ENCODE measurements at regions not wholly inside any gene's neighbourhood (a gene's known extent, or its start where the extent isn't known, plus 50 kb on each side); places are given as distances from the start of the nearest gene placed in this dataset.

DNA sequence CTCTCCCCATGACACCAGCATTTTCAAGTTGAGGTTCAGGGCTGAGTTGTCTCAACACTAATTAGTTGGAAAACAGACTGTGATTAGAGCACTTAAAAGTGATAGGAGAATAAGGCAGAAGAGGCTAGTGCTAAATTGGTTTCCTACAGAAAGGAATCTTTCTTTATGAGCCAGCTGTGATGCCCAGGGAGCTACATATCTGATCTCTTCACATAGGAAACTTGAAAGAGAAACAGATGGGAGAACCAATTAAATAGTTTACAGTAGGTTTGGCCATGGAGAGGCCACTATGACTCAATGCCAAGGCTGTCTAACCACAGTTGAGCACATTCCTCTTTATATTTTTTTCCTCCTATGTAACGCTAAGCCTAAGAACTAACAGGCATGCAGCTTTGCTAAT, 418.3 kb upstream of the CYRIA start:
- no peak for ATAC-seq
- Histone ChIP-seq H3K4me3 (replicated peaks in 1 of 2; ENCODE audit: low read depth in 1 of 2, low read length in 2 of 2) (no peak overlapping the region), H3K9ac (ENCODE audit: low read length) (no peak overlapping the region), H3K79me2 (ENCODE audit: insufficient read depth, low read length) (no peaks in the 10 kb centered on the region), H3K27ac (ENCODE audit: low read depth, low read length) (no peak overlapping the region), H3K9me3 (ENCODE audit: control insufficient read depth in 1 of 2, insufficient read depth in 1 of 2, low read depth in 1 of 2, low read length in 2 of 2) (peaks cover 0 to 3% of the 10 kb centered on the region in 2 experiments; a peak in 1 of 4 replicates), H3K4me2 (ENCODE audit: low read length) (no peak overlapping the region), H3K27me3 (ENCODE audit: insufficient read depth, low read length) (peaks cover 21% of the 10 kb centered on the region), H3K4me1 (ENCODE audit: control insufficient read depth in 1 of 2, insufficient read depth in 2 of 2, low read length in 2 of 2) (no peaks in the 10 kb centered on the region), H2AFZ (ENCODE audit: low read depth, low read length, poor library complexity, severe bottlenecking) (no peak overlapping the region), H3K36me3 (ENCODE audit: control insufficient read depth in 1 of 2, insufficient read depth in 2 of 2, low read length in 2 of 2) (no peaks in the 10 kb centered on the region), H4K20me1 (ENCODE audit: insufficient read depth) (no peaks in the 10 kb centered on the region), H3K9me2 (ENCODE audit: insufficient read depth) (no peaks in the 10 kb centered on the region)
- intact Hi-C loops (cut with micrococcal nuclease), result no loop called here
- no TSS peak for BruUV-seq (replicated peaks)
- ChIA-PET CTCF (no interaction called here), RAD21 (ENCODE audit: low non-redundant PET in 1 of 2, low total read pairs in 2 of 2, uncharacterized antibody in 2 of 2, unreplicated experiment in 2 of 2) (no interaction called here), POLR2A (no interaction called here)
- TF ChIP-seq ZFX (IDR thresholded peaks at IDR 0.05) (no peak), ZNF274 (IDR thresholded peaks at IDR 0.05; ENCODE audit: low read depth, low read length) (no peak), POLR2A (IDR thresholded peaks at IDR 0.05; ENCODE audit: borderline replicate concordance, extremely low read depth, insufficient read depth, insufficient read length) (no peak), SRF (IDR thresholded peaks at IDR 0.05; ENCODE audit: low read depth) (no peak), RAD21 (IDR thresholded peaks at IDR 0.05; ENCODE audit: low read depth) (no peak), EGR1 (IDR thresholded peaks at IDR 0.05; ENCODE audit: low read depth) (no peak), TCF7L2 (IDR thresholded peaks at IDR 0.05; ENCODE audit: borderline replicate concordance, extremely low read depth, insufficient read depth, insufficient read length) (no peak), EZH2 (IDR thresholded peaks at IDR 0.05) (no peak), ZBTB33 (IDR thresholded peaks at IDR 0.05; ENCODE audit: extremely low read depth, insufficient replicate concordance, low read length) (no peak), SIN3A (IDR thresholded peaks at IDR 0.05; ENCODE audit: low read depth) (no peak), ELF1 (IDR thresholded peaks at IDR 0.05; ENCODE audit: borderline replicate concordance, low read depth) (no peak), YY1 (IDR thresholded peaks at IDR 0.05; ENCODE audit: extremely low read depth, insufficient replicate concordance, low read depth, low read length) (no peak), EZH2phosphoT487 (IDR thresholded peaks at IDR 0.05; ENCODE audit: borderline replicate concordance) (no peak), FOSL1 (IDR thresholded peaks at IDR 0.05; ENCODE audit: low read depth) (no peak), SP1 (IDR thresholded peaks at IDR 0.05; ENCODE audit: low read depth) (no peak)
- TF ChIP-seq, protein P1, sequence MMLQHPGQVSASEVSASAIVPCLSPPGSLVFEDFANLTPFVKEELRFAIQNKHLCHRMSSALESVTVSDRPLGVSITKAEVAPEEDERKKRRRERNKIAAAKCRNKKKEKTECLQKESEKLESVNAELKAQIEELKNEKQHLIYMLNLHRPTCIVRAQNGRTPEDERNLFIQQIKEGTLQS (IDR thresholded peaks at IDR 0.05), result no peak
- no peak for DNase-seq (ENCODE audit: low read depth, low spot score)

Data from HCT116 (cell line).